Activated B cell treated with CpG ODN at 0.5 μM for 24 hours (primary cell): ENCODE measurements at regions not wholly inside any gene's neighbourhood (a gene's known extent, or its start where the extent isn't known, plus 50 kb on each side); places are given as distances from the start of the nearest gene placed in this dataset.

ENCODE experiments used
- ATAC-seq: fragments of 200-7000 bp; cut with Tn5 transposase; one replicate; pipeline ENCODE4 v1.10.0; 2021; ENCODE audit warnings: low read depth, mild to moderate bottlenecking, moderate library complexity
- CTCF ChIA-PET: fragments of 350-600 bp; sonication (Branson Sonifier 250); formaldehyde crosslinking; loops from one replicate; lab custom pipeline; 2021; ENCODE audit warnings: antibody characterized with exemption; lab: Charles Lee
- POLR2A ChIA-PET: fragments of 350-600 bp; sonication (Branson Sonifier 250); formaldehyde crosslinking; loops from one replicate; lab custom pipeline; 2021; ENCODE audit warnings: antibody characterized with exemption; lab: Charles Lee
- DNase-seq: peaks from one replicate; pipeline ENCODE4 v3.0.0; 2022
- H3K27ac Mint-ChIP-seq: one replicate; pipeline ENCODE4 v1.8.0; 2020; ENCODE audit warnings: mixed read lengths
- H3K27me3 Mint-ChIP-seq: one replicate; pipeline ENCODE4 v1.8.0; 2021; ENCODE audit warnings: mixed read lengths
- H3K36me3 Mint-ChIP-seq: one replicate; pipeline ENCODE4 v1.8.0; 2021; ENCODE audit warnings: low read depth, mixed read lengths
- H3K4me1 Mint-ChIP-seq: one replicate; pipeline ENCODE4 v1.8.0; 2021; ENCODE audit warnings: mixed read lengths
- H3K4me3 Mint-ChIP-seq: one replicate; pipeline ENCODE4 v1.8.0; 2020; ENCODE audit warnings: mild to moderate bottlenecking, mixed read lengths
- H3K9me3 Mint-ChIP-seq: one replicate; pipeline ENCODE4 v1.8.0; 2020; ENCODE audit warnings: mixed read lengths
- intact Hi-C: fragments of 100-400 bp; cut with micrococcal nuclease; formaldehyde crosslinking; loops from one replicate; pipeline ENCODE4 v1.15.1; 2024
- TF ChIP-seq, protein P1 (sequence below): fragments of 200-600 bp; IDR thresholded peaks from one replicate; pipeline ENCODE4 v1.8.0; 2022; ENCODE audit warnings: antibody characterized with exemption, mild to moderate bottlenecking

GRCh38 chr3:148615382-148615781, 82.3 kb upstream of the AGTR1 start:
- ATAC-seq (no peak), DNase-seq (no peak)
- ChIA-PET CTCF (no interaction called here), POLR2A (no interaction called here)
- intact Hi-C loops, result no loop called here
- Mint-ChIP-seq H3K9me3 (no peaks in the 10 kb centered on the region), H3K36me3 (no peaks in the 10 kb centered on the region), H3K4me1 (no peaks in the 10 kb centered on the region), H3K27me3 (no peaks in the 10 kb centered on the region), H3K27ac (no peak overlapping the region), H3K4me3 (no peak overlapping the region)
- TF ChIP-seq, protein P1, sequence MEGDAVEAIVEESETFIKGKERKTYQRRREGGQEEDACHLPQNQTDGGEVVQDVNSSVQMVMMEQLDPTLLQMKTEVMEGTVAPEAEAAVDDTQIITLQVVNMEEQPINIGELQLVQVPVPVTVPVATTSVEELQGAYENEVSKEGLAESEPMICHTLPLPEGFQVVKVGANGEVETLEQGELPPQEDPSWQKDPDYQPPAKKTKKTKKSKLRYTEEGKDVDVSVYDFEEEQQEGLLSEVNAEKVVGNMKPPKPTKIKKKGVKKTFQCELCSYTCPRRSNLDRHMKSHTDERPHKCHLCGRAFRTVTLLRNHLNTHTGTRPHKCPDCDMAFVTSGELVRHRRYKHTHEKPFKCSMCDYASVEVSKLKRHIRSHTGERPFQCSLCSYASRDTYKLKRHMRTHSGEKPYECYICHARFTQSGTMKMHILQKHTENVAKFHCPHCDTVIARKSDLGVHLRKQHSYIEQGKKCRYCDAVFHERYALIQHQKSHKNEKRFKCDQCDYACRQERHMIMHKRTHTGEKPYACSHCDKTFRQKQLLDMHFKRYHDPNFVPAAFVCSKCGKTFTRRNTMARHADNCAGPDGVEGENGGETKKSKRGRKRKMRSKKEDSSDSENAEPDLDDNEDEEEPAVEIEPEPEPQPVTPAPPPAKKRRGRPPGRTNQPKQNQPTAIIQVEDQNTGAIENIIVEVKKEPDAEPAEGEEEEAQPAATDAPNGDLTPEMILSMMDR, result no peak

- H3K27ac Mint-ChIP-seq, result no peak overlapping the region
- H3K9me3 Mint-ChIP-seq, result peaks cover 2% of the 10 kb centered on the region
- POLR2A ChIA-PET, result no interaction called here
- intact Hi-C loops, result no loop called here
- ATAC-seq (no peak), DNase-seq (no peak)
- H3K4me1 Mint-ChIP-seq, result no peaks in the 10 kb centered on the region
- CTCF ChIA-PET, result no interaction called here
- TF ChIP-seq, protein P1, result no peak
- no peak overlapping the region for H3K4me3 Mint-ChIP-seq
- no peaks in the 10 kb centered on the region for H3K27me3 Mint-ChIP-seq
- no peaks in the 10 kb centered on the region for H3K36me3 Mint-ChIP-seq
These were observed 72.5 kb upstream of the AGTR1 start for GRCh38 chr3:148625095-148625736.

DNA sequence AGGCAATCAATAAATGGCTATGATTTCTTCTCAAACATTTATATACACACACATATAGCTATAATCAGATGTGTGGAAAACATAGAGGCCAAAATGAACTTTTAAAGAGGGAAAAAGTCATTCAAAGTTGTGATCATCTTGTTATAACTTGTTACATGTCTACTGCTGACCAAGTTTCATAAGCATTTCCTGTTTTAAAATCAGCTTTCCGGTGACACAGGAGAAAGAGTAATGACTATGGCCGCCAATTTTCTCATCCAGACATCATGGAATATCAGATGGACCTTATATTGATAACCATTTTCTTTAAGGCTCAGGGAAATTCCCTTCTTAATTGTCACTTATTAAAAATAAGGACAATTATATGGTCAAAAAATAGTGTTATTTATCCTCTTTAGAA, 71.7 kb upstream of the AGTR1 start:
- ATAC-seq (no peak), DNase-seq (no peak)
- CTCF ChIA-PET, result no interaction called here
- H3K4me3 Mint-ChIP-seq, result no peak overlapping the region
- no peaks in the 10 kb centered on the region for H3K4me1 Mint-ChIP-seq
- H3K9me3 Mint-ChIP-seq, result peaks cover 2% of the 10 kb centered on the region
- H3K27ac Mint-ChIP-seq, result no peak overlapping the region
- POLR2A ChIA-PET, result no interaction called here
- no peaks in the 10 kb centered on the region for H3K27me3 Mint-ChIP-seq
- intact Hi-C loops, result no loop called here
- TF ChIP-seq, protein P1, result no peak
- no peaks in the 10 kb centered on the region for H3K36me3 Mint-ChIP-seq

- intact Hi-C loops, result no loop called here
- ATAC-seq (no peak), DNase-seq (no peak)
- H3K27ac Mint-ChIP-seq, result no peak overlapping the region
- H3K36me3 Mint-ChIP-seq, result no peaks in the 10 kb centered on the region
- ChIA-PET POLR2A (no interaction called here), CTCF (no interaction called here)
- H3K4me3 Mint-ChIP-seq, result no peak overlapping the region
- no peaks in the 10 kb centered on the region for H3K4me1 Mint-ChIP-seq
- peaks cover 7% of the 10 kb centered on the region for H3K9me3 Mint-ChIP-seq
- TF ChIP-seq, protein P1, result no peak
- no peaks in the 10 kb centered on the region for H3K27me3 Mint-ChIP-seq
These were observed 68.7 kb upstream of the AGTR1 start for GRCh38 chr3:148629006-148629405.

- no peak overlapping the region for H3K4me3 Mint-ChIP-seq
- H3K36me3 Mint-ChIP-seq, result no peaks in the 10 kb centered on the region
- peaks cover 7% of the 10 kb centered on the region for H3K9me3 Mint-ChIP-seq
- no peak for ATAC-seq
- CTCF ChIA-PET, result no interaction called here
- H3K27ac Mint-ChIP-seq, result no peak overlapping the region
- DNase-seq, result no peak
- TF ChIP-seq, protein P1, result no peak
- intact Hi-C loops, result no loop called here
- POLR2A ChIA-PET, result no interaction called here
- no peaks in the 10 kb centered on the region for H3K4me1 Mint-ChIP-seq
- H3K27me3 Mint-ChIP-seq, result no peaks in the 10 kb centered on the region
These were observed 66.4 kb upstream of the AGTR1 start for GRCh38 chr3:148631124-148631903.
